ENCODE measurements at regions not wholly inside any gene's neighbourhood (a gene's known extent, or its start where the extent isn't known, plus 50 kb on each side); places are given as distances from the start of the nearest gene placed in this dataset.
"Not testable (repeated sequence)": the region's sequence is repeated elsewhere in the genome, so short reads cannot be mapped to it uniquely, and the experiment has no call there.

GRCh38 chrX:128606817-128607216, 554.6 kb upstream of the ACTRT1 start:
- TF ChIP-seq, protein P1, sequence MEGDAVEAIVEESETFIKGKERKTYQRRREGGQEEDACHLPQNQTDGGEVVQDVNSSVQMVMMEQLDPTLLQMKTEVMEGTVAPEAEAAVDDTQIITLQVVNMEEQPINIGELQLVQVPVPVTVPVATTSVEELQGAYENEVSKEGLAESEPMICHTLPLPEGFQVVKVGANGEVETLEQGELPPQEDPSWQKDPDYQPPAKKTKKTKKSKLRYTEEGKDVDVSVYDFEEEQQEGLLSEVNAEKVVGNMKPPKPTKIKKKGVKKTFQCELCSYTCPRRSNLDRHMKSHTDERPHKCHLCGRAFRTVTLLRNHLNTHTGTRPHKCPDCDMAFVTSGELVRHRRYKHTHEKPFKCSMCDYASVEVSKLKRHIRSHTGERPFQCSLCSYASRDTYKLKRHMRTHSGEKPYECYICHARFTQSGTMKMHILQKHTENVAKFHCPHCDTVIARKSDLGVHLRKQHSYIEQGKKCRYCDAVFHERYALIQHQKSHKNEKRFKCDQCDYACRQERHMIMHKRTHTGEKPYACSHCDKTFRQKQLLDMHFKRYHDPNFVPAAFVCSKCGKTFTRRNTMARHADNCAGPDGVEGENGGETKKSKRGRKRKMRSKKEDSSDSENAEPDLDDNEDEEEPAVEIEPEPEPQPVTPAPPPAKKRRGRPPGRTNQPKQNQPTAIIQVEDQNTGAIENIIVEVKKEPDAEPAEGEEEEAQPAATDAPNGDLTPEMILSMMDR (IDR thresholded peaks at IDR 0.05): not testable (repeated sequence)
- TF ChIP-seq EZH2phosphoT487, EZH2 (IDR thresholded peaks at IDR 0.05): not testable (repeated sequence)
